Glutamatergic neuron (in vitro differentiated cells): ENCODE measurements at regions not wholly inside any gene's neighbourhood (a gene's known extent, or its start where the extent isn't known, plus 50 kb on each side); places are given as distances from the start of the nearest gene placed in this dataset.

Source experiments
- DNase-seq: peaks from one replicate; pipeline ENCODE4 v3.0.0; 2022
- H3K27ac Mint-ChIP-seq: one replicate; pipeline ENCODE4 v1.8.0; 2020; ENCODE audit warnings: mild to moderate bottlenecking, mixed read lengths, inconsistent platforms; ENCODE audit not compliant: unreplicated experiment
- H3K27me3 Mint-ChIP-seq: one replicate; pipeline ENCODE4 v1.8.0; 2020; ENCODE audit warnings: mild to moderate bottlenecking, moderate library complexity, mixed read lengths, inconsistent platforms; ENCODE audit not compliant: unreplicated experiment
- H3K36me3 Mint-ChIP-seq: one replicate; pipeline ENCODE4 v1.8.0; 2020; ENCODE audit warnings: mild to moderate bottlenecking, mixed read lengths, inconsistent platforms; ENCODE audit not compliant: unreplicated experiment
- H3K4me1 Mint-ChIP-seq: one replicate; pipeline ENCODE4 v1.8.0; 2020; ENCODE audit warnings: mild to moderate bottlenecking, low read depth, mixed read lengths, inconsistent platforms; ENCODE audit not compliant: unreplicated experiment
- H3K4me3 Mint-ChIP-seq: one replicate; pipeline ENCODE4 v1.8.0; 2020; ENCODE audit warnings: mild to moderate bottlenecking, mixed read lengths, inconsistent platforms; ENCODE audit not compliant: unreplicated experiment
- H3K9me3 Mint-ChIP-seq: one replicate; pipeline ENCODE4 v1.8.0; 2020; ENCODE audit warnings: mild to moderate bottlenecking, moderate library complexity, mixed read lengths, inconsistent platforms; ENCODE audit not compliant: unreplicated experiment
- TF ChIP-seq, protein P1 (sequence below): fragments of 200-600 bp; sonication (generic); IDR thresholded peaks from one replicate; pipeline ENCODE4 v1.5.0; 2021; ENCODE audit not compliant: partially characterized antibody, unreplicated experiment

DNA sequence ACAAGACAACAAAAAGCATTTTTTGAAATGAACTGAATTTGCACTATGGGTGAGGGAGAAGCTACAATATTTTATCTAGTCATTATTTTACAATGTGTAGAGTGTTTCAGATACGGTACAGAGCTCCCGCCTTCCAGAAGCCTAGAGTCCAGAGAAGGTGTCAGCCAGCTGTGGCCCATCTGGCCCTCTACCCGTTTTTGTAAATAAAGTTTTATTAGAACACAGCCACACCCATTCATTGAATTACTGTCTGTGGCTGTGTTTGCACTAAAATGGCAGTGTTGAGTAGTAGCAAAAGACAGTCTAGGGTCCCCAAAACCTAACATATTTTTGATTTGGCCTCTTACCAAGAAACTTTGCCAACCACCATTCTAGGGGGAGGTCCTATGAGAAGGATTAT lies 162.0 kb downstream of the JCAD start:
- DNase-seq, result no peak
- Mint-ChIP-seq H3K4me1 (peaks cover 6% of the 10 kb centered on the region), H3K27ac (no peak overlapping the region), H3K9me3 (peaks cover 2% of the 10 kb centered on the region), H3K27me3 (no peaks in the 10 kb centered on the region), H3K4me3 (no peak overlapping the region), H3K36me3 (no peaks in the 10 kb centered on the region)
- TF ChIP-seq, protein P1, sequence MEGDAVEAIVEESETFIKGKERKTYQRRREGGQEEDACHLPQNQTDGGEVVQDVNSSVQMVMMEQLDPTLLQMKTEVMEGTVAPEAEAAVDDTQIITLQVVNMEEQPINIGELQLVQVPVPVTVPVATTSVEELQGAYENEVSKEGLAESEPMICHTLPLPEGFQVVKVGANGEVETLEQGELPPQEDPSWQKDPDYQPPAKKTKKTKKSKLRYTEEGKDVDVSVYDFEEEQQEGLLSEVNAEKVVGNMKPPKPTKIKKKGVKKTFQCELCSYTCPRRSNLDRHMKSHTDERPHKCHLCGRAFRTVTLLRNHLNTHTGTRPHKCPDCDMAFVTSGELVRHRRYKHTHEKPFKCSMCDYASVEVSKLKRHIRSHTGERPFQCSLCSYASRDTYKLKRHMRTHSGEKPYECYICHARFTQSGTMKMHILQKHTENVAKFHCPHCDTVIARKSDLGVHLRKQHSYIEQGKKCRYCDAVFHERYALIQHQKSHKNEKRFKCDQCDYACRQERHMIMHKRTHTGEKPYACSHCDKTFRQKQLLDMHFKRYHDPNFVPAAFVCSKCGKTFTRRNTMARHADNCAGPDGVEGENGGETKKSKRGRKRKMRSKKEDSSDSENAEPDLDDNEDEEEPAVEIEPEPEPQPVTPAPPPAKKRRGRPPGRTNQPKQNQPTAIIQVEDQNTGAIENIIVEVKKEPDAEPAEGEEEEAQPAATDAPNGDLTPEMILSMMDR, result no peak

DNA sequence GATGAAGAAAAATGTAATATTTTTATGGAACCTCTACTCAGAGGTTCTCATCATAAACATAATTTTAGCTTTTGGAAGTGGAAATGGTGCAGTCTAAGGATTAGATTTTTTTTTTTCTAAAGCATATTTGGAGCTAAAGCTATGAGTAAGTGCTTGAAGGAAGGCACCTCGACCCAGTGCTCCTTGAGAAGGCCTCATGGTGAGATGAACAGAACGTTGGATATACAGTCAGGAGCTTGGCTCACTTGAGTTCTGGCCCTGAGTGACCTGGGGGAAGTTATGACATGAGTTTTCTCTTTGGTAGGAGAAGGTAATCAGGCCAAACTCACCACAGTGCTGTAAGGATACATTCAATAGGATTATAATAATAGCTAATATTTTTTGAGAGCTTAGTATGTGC lies 163.3 kb downstream of the JCAD start:
- no peak overlapping the region for H3K27ac Mint-ChIP-seq
- no peak for DNase-seq
- peaks cover 2% of the 10 kb centered on the region for H3K9me3 Mint-ChIP-seq
- no peaks in the 10 kb centered on the region for H3K36me3 Mint-ChIP-seq
- peaks cover 6% of the 10 kb centered on the region for H3K4me1 Mint-ChIP-seq
- TF ChIP-seq, protein P1, result no peak
- H3K27me3 Mint-ChIP-seq, result no peaks in the 10 kb centered on the region
- H3K4me3 Mint-ChIP-seq, result no peak overlapping the region

DNA sequence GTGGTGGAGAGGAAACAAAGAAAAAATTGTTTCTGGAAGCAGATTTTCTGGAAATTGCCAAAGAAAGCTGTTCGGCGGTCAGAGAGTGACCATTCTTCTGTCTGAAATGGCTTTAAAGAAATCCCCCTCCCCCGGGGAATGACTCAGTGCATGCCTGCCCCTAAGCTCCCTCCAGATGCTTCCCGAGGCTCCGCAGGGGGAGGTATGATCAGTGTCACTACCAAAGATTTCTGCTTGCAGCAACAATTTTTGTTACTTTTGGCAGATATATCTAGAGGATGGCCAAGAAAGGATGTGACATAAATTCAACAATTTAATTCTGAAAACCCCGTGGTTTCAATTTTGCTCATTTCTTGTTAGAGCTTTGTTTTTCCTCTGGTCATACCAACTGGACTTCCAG lies 163.9 kb downstream of the JCAD start:
- H3K27me3 Mint-ChIP-seq, result no peaks in the 10 kb centered on the region
- H3K4me3 Mint-ChIP-seq, result peak overlapping the region; percentile 32
- no peaks in the 10 kb centered on the region for H3K36me3 Mint-ChIP-seq
- TF ChIP-seq, protein P1, result no peak
- H3K9me3 Mint-ChIP-seq, result peaks cover 2% of the 10 kb centered on the region
- peak overlapping the region; percentile 67 for H3K27ac Mint-ChIP-seq
- peaks cover 6% of the 10 kb centered on the region for H3K4me1 Mint-ChIP-seq
- DNase-seq, result peak; percentile 52

DNA sequence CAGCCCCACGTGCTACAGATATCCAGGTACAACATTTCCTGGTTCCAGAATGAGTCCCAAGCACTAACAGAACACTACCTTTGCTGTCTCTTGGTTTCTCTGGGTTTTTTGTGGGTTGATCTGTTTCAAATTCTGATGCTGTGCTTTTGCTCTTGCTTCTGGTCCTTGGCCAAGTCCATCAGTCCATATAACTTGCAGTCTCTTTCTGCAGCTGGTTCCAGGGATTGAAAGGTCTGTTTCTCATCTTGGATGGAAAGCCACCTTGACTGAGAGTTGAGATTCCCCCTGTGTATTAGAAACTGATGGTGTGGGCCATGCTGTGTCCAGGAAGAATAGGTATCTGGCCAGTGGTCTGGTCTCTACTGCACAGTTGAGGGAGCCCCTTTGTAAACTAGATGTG lies 171.1 kb downstream of the JCAD start:
- H3K27me3 Mint-ChIP-seq, result no peaks in the 10 kb centered on the region
- TF ChIP-seq, protein P1, result no peak
- H3K4me3 Mint-ChIP-seq, result no peak overlapping the region
- DNase-seq, result no peak
- no peak overlapping the region for H3K27ac Mint-ChIP-seq
- H3K9me3 Mint-ChIP-seq, result no peaks in the 10 kb centered on the region
- no peaks in the 10 kb centered on the region for H3K4me1 Mint-ChIP-seq
- H3K36me3 Mint-ChIP-seq, result no peaks in the 10 kb centered on the region

DNA sequence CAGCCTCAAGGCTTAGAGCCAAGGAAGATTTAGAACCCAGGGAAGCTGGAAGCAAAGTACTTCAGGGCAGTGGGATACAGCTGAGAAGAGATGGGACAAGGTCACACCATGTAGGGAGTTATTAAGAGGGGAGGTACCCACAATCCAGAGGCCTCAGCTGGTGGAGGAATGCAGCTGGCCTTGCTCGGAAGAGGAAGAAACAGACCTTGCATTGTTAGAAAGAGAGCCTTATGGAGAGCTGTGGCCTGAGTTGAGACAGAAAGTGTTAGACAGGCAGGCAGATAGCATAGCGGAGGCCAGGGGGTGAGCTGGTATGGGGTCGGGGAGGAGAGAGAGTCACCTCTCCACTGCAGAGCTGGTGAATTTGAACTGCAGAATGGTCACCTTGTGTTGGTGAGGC lies 173.1 kb downstream of the JCAD start:
- no peaks in the 10 kb centered on the region for H3K27me3 Mint-ChIP-seq
- TF ChIP-seq, protein P1, result no peak
- no peaks in the 10 kb centered on the region for H3K9me3 Mint-ChIP-seq
- H3K4me1 Mint-ChIP-seq, result peaks cover 3% of the 10 kb centered on the region
- no peak for DNase-seq
- H3K27ac Mint-ChIP-seq, result no peak overlapping the region
- no peak overlapping the region for H3K4me3 Mint-ChIP-seq
- no peaks in the 10 kb centered on the region for H3K36me3 Mint-ChIP-seq
